Liver (tissue), 8 donors: ENCODE measurements at regions not wholly inside any gene's neighbourhood (a gene's known extent, or its start where the extent isn't known, plus 50 kb on each side); places are given as distances from the start of the nearest gene placed in this dataset.

Experiments used
- DNase-seq: peaks from one replicate; pipeline ENCODE4 v3.0.0-alpha.2; 2017; ENCODE audit warnings: low spot score
- H3K27ac ChIP-seq, 2 donors: one replicate each; pipeline ENCODE4 v1.7.0; 2013; ENCODE audit warnings: inconsistent platforms in 2 of 2, low read length in 2 of 2, control low read depth in 1 of 2, low read depth in 1 of 2, mild to moderate bottlenecking in 1 of 2
- H3K27me3 ChIP-seq, 4 donors: one replicate each; pipeline versions ENCODE4 v1.6.1 to v1.7.0; 2013; ENCODE audit warnings: low read length in 3 of 4, inconsistent platforms in 1 of 4, mild to moderate bottlenecking in 1 of 4, moderate library complexity in 1 of 4; ENCODE audit not compliant: control insufficient read depth in 4 of 4, insufficient read depth in 4 of 4
- H3K36me3 ChIP-seq, 4 donors: one replicate each; pipeline versions ENCODE4 v1.6.1 to v1.7.0; 2013; ENCODE audit warnings: low read length in 3 of 4, mild to moderate bottlenecking in 3 of 4, low read depth in 1 of 4, moderate library complexity in 1 of 4; ENCODE audit not compliant: control insufficient read depth in 4 of 4, insufficient read depth in 3 of 4
- H3K4me1 ChIP-seq, 4 donors: one replicate each; pipeline versions ENCODE4 v1.6.1 to v1.7.0; 2013; ENCODE audit warnings: low read length in 3 of 4, mild to moderate bottlenecking in 3 of 4, moderate library complexity in 1 of 4; ENCODE audit not compliant: control insufficient read depth in 4 of 4, insufficient read depth in 4 of 4
- H3K4me3 ChIP-seq, 3 donors: one replicate each; pipeline versions ENCODE4 v1.6.1 to v1.7.0; 2013; ENCODE audit warnings: low read length in 3 of 3, control low read depth in 1 of 3, low read depth in 1 of 3, mild to moderate bottlenecking in 1 of 3
- H3K9ac ChIP-seq, 2 donors: one replicate each; pipeline ENCODE4 v1.7.0; 2013; ENCODE audit warnings: low read length in 2 of 2, mild to moderate bottlenecking in 2 of 2, moderate library complexity in 2 of 2, control low read depth in 1 of 2, low read depth in 1 of 2
- H3K9me3 ChIP-seq, 4 donors: one replicate each; pipeline versions ENCODE4 v1.6.1 to v1.7.0; 2013; ENCODE audit warnings: low read length in 3 of 4; ENCODE audit not compliant: control insufficient read depth in 4 of 4
- ATF3 ChIP-seq: IDR thresholded peaks from 2 replicates; pipeline ENCODE4 v1.6.1; 2016; ENCODE audit warnings: antibody characterized with exemption
- EGR1 ChIP-seq, 2 donors: IDR thresholded peaks; 2 replicates each; pipeline ENCODE4 v1.6.1; 2016 to 2018; ENCODE audit warnings: antibody characterized with exemption in 2 of 2, low read depth in 2 of 2
- FOXA1 ChIP-seq: IDR thresholded peaks from 2 replicates; pipeline ENCODE4 v1.6.1; 2016; ENCODE audit warnings: antibody characterized with exemption
- FOXA2 ChIP-seq: IDR thresholded peaks from 2 replicates; pipeline ENCODE4 v1.6.1; 2016; ENCODE audit warnings: antibody characterized with exemption
- GABPA ChIP-seq, 2 donors: IDR thresholded peaks in 1 of 2; conservative IDR thresholded peaks in 1 of 2; 2 replicates each; pipeline ENCODE4 v1.6.1; 2016; ENCODE audit warnings: antibody characterized with exemption in 2 of 2, mild to moderate bottlenecking in 1 of 2, moderate library complexity in 1 of 2
- HNF4A ChIP-seq, 2 donors: conservative IDR thresholded peaks; 2 replicates each; pipeline ENCODE4 v1.6.1; 2016; ENCODE audit warnings: antibody characterized with exemption in 2 of 2, mild to moderate bottlenecking in 2 of 2
- HNF4G ChIP-seq: IDR thresholded peaks from 2 replicates; pipeline ENCODE4 v1.6.1; 2016; ENCODE audit warnings: antibody characterized with exemption
- JUND ChIP-seq, 2 donors: IDR thresholded peaks; 2 replicates each; pipeline ENCODE4 v1.6.1; 2016; ENCODE audit warnings: antibody characterized with exemption in 2 of 2
- MAX ChIP-seq: IDR thresholded peaks from 2 replicates; pipeline ENCODE4 v1.6.1; 2016; ENCODE audit warnings: antibody characterized with exemption
- NR2F2 ChIP-seq: IDR thresholded peaks from 2 replicates; pipeline ENCODE4 v1.6.1; 2016; ENCODE audit warnings: antibody characterized with exemption
- RAD21 ChIP-seq, 2 donors: IDR thresholded peaks; 2 replicates each; pipeline ENCODE4 v1.6.1; 2016; ENCODE audit warnings: antibody characterized with exemption in 2 of 2, mild to moderate bottlenecking in 2 of 2
- RXRA ChIP-seq, 2 donors: IDR thresholded peaks; 2 replicates each; pipeline ENCODE4 v1.6.1; 2017 to 2018; ENCODE audit warnings: antibody characterized with exemption in 2 of 2, mild to moderate bottlenecking in 1 of 2
- TAF1 ChIP-seq: conservative IDR thresholded peaks from 2 replicates; pipeline ENCODE4 v1.6.1; 2016; ENCODE audit warnings: antibody characterized with exemption, mild to moderate bottlenecking
- YY1 ChIP-seq: IDR thresholded peaks from 2 replicates; pipeline ENCODE4 v1.6.1; 2016; ENCODE audit warnings: antibody characterized with exemption, mild to moderate bottlenecking
- ZBTB33 ChIP-seq: IDR thresholded peaks from 2 replicates; pipeline ENCODE4 v1.6.1; 2016; ENCODE audit warnings: antibody characterized with exemption
- WGBS: extraction: QIAGEN DNeasy Blood & Tissue Kit; methylation state at CpG from one replicate; pipeline ENCODE4 v1.1.7; 2013; 5-methylcytosine and 5-hydroxymethylcytosine counted together
- TF ChIP-seq, protein P1 (sequence below): fragments of 150-350 bp; IDR thresholded peaks from 2 replicates; pipeline ENCODE4 v1.5.1; 2017; ENCODE audit warnings: improper control_type of control experiment, low read depth, low read length; ENCODE audit not compliant: missing input control
- TF ChIP-seq, protein P2 (sequence below): IDR thresholded peaks from 2 replicates; pipeline ENCODE4 v1.6.1; 2016; ENCODE audit warnings: antibody characterized with exemption, mild to moderate bottlenecking
- donor health status: healthy.
- donor health status: healthy.
- donor health status: healthy.
- donor health status: healthy.
- donor health status: healthy.

- H3K27me3 ChIP-seq: no peaks in the 10 kb centered on the region
- WGBS: 58% methylated on average over 1 of the region's 1 CpG
- H3K27ac ChIP-seq: no peak overlapping the region
- H3K4me3 ChIP-seq: no peak overlapping the region
- no peak for TF ChIP-seq GABPA (IDR thresholded peaks at IDR 0.05 in 1 of 2, conservative IDR thresholded peaks at IDR 0.05 in 1 of 2)
- TF ChIP-seq RXRA (IDR thresholded peaks at IDR 0.05): no peak
- TF ChIP-seq TAF1: no peak
- TF ChIP-seq HNF4A (conservative IDR thresholded peaks at IDR 0.05): no peak
- no peak for TF ChIP-seq ATF3
- no peak for TF ChIP-seq FOXA2
- TF ChIP-seq ZBTB33: no peak
- TF ChIP-seq NR2F2: no peak
- TF ChIP-seq, protein P1, sequence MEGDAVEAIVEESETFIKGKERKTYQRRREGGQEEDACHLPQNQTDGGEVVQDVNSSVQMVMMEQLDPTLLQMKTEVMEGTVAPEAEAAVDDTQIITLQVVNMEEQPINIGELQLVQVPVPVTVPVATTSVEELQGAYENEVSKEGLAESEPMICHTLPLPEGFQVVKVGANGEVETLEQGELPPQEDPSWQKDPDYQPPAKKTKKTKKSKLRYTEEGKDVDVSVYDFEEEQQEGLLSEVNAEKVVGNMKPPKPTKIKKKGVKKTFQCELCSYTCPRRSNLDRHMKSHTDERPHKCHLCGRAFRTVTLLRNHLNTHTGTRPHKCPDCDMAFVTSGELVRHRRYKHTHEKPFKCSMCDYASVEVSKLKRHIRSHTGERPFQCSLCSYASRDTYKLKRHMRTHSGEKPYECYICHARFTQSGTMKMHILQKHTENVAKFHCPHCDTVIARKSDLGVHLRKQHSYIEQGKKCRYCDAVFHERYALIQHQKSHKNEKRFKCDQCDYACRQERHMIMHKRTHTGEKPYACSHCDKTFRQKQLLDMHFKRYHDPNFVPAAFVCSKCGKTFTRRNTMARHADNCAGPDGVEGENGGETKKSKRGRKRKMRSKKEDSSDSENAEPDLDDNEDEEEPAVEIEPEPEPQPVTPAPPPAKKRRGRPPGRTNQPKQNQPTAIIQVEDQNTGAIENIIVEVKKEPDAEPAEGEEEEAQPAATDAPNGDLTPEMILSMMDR: no peak
- no peak for TF ChIP-seq RAD21 (IDR thresholded peaks at IDR 0.05)
- TF ChIP-seq YY1: no peak
- TF ChIP-seq, protein P2, sequence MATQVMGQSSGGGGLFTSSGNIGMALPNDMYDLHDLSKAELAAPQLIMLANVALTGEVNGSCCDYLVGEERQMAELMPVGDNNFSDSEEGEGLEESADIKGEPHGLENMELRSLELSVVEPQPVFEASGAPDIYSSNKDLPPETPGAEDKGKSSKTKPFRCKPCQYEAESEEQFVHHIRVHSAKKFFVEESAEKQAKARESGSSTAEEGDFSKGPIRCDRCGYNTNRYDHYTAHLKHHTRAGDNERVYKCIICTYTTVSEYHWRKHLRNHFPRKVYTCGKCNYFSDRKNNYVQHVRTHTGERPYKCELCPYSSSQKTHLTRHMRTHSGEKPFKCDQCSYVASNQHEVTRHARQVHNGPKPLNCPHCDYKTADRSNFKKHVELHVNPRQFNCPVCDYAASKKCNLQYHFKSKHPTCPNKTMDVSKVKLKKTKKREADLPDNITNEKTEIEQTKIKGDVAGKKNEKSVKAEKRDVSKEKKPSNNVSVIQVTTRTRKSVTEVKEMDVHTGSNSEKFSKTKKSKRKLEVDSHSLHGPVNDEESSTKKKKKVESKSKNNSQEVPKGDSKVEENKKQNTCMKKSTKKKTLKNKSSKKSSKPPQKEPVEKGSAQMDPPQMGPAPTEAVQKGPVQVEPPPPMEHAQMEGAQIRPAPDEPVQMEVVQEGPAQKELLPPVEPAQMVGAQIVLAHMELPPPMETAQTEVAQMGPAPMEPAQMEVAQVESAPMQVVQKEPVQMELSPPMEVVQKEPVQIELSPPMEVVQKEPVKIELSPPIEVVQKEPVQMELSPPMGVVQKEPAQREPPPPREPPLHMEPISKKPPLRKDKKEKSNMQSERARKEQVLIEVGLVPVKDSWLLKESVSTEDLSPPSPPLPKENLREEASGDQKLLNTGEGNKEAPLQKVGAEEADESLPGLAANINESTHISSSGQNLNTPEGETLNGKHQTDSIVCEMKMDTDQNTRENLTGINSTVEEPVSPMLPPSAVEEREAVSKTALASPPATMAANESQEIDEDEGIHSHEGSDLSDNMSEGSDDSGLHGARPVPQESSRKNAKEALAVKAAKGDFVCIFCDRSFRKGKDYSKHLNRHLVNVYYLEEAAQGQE: no peak
- no peak for TF ChIP-seq JUND (IDR thresholded peaks at IDR 0.05)
- TF ChIP-seq FOXA1: no peak
- no peak for TF ChIP-seq HNF4G
- TF ChIP-seq MAX: no peak
- no peaks in the 10 kb centered on the region for H3K36me3 ChIP-seq
- no peaks in the 10 kb centered on the region for H3K9me3 ChIP-seq
- H3K9ac ChIP-seq: no peak overlapping the region
- DNase-seq: no peak
- no peaks in the 10 kb centered on the region for H3K4me1 ChIP-seq
These were observed 332.5 kb downstream of the WDR11 start for GRCh38 chr10:121183707-121184106.

GRCh38 chr10:121185816-121186455 is 334.8 kb downstream of the WDR11 start:
- Histone ChIP-seq H3K4me1 (no peaks in the 10 kb centered on the region), H3K27ac (no peak overlapping the region), H3K4me3 (no peak overlapping the region), H3K9ac (no peak overlapping the region), H3K36me3 (no peaks in the 10 kb centered on the region), H3K27me3 (no peaks in the 10 kb centered on the region), H3K9me3 (no peaks in the 10 kb centered on the region)
- no peak for DNase-seq
- WGBS: 87% methylated on average over 7 of the region's 7 CpGs
- TF ChIP-seq EGR1 (IDR thresholded peaks at IDR 0.05; ENCODE audit: low read depth in 2 of 2): no peak
- no peak for TF ChIP-seq NR2F2
- no peak for TF ChIP-seq HNF4G
- TF ChIP-seq TAF1: no peak
- no peak for TF ChIP-seq ATF3
- no peak for TF ChIP-seq YY1
- TF ChIP-seq RAD21 (IDR thresholded peaks at IDR 0.05): no peak
- no peak for TF ChIP-seq FOXA2
- TF ChIP-seq, protein P2: no peak
- TF ChIP-seq RXRA (IDR thresholded peaks at IDR 0.05): no peak
- TF ChIP-seq JUND (IDR thresholded peaks at IDR 0.05): no peak
- no peak for TF ChIP-seq FOXA1
